ENCODE measurements at regions not wholly inside any gene's neighbourhood (a gene's known extent, or its start where the extent isn't known, plus 50 kb on each side); places are given as distances from the start of the nearest gene placed in this dataset.
A peak's percentile ranks its signal among the peaks of the same experiment; 100 is the strongest.

DNA sequence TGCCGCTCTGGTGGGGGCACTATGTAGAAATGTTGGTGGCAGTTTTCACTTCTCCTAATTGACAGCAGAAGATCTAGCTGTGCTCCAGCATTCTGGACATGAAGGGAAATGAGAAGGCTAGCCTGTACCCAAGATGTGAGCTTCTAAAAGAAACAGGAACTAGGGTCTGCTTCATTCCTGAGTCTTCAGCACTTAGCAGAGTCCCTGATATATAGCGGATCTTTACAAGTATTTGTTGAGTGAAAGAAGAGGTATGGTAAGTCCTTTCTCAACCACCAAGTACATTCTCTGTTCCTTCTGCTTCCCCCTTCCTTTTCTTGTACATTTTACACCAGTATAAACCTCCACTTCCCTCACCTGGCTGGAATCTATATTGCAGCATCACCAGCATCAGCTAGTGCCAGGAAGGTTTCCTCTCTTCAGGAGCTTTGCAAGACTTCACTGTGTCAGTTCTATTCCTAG, 408.3 kb upstream of the CADM1 start:
- CTCF ChIA-PET, result no interaction called here
- no peak for DNase-seq (ENCODE audit: low read depth, low spot score)

DNA sequence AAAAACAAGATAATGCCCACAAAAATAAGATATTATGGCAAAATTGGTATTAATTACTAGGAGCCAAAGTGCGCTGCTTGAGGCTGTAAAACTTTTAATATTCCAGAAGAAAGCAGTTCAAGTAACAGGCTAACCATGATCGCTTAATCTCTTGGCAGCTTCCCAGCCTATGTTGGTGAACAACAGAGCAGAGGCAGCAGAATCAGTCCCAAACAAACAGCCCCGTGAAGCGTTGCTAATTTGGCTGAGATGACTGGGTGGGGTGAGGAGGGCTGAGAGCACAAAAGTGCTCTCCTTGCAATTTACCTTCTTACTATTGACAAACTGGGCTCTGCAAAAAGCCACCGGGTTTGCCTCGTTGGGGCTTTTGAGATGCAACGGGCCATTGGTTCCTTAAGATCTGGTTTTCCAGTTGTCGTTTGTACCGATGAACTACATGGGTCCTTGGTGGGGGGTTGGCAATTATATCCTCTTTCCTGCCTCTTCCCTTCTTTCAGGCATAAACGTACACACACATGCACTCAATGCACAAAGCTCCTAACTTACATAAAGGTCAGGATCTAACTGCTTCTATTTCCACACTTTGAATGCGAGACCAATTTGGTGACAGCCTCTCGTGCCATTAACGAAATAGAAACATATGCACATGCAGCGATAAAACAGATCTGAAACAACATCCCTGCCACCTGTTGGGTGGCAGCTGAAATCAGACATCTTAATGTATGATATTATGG, 407.6 kb upstream of the CADM1 start:
- Histone ChIP-seq H3K27me3 (ENCODE audit: control insufficient read depth, insufficient read depth, low read length) (no peaks in the 10 kb centered on the region), H3K27ac (ENCODE audit: low read depth, low read length) (no peak overlapping the region), H3K4me3 (ENCODE audit: low read depth, low read length) (no peak overlapping the region), H3K9me3 (ENCODE audit: control insufficient read depth, insufficient read depth, low read length) (no peaks in the 10 kb centered on the region)
- ChIA-PET POLR2A (no interaction called here), CTCF (no interaction called here)
- DNase-seq (ENCODE audit: low read depth, low spot score), result no peak
- TF ChIP-seq, protein P1, sequence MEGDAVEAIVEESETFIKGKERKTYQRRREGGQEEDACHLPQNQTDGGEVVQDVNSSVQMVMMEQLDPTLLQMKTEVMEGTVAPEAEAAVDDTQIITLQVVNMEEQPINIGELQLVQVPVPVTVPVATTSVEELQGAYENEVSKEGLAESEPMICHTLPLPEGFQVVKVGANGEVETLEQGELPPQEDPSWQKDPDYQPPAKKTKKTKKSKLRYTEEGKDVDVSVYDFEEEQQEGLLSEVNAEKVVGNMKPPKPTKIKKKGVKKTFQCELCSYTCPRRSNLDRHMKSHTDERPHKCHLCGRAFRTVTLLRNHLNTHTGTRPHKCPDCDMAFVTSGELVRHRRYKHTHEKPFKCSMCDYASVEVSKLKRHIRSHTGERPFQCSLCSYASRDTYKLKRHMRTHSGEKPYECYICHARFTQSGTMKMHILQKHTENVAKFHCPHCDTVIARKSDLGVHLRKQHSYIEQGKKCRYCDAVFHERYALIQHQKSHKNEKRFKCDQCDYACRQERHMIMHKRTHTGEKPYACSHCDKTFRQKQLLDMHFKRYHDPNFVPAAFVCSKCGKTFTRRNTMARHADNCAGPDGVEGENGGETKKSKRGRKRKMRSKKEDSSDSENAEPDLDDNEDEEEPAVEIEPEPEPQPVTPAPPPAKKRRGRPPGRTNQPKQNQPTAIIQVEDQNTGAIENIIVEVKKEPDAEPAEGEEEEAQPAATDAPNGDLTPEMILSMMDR (IDR thresholded peaks at IDR 0.05; ENCODE audit: low read depth, low read length), result no peak

More for the DNA sequence above, 408.3 kb upstream of the CADM1 start:
- Histone ChIP-seq H3K27me3 (ENCODE audit: control insufficient read depth, insufficient read depth, low read length) (no peaks in the 10 kb centered on the region), H3K4me3 (ENCODE audit: low read depth, low read length) (no peak overlapping the region), H3K27ac (ENCODE audit: low read depth, low read length) (no peak overlapping the region), H3K9me3 (ENCODE audit: control insufficient read depth, insufficient read depth, low read length) (no peaks in the 10 kb centered on the region)
- POLR2A ChIA-PET, result no interaction called here
- TF ChIP-seq, protein P1 (IDR thresholded peaks at IDR 0.05; ENCODE audit: low read depth, low read length), result peak; percentile 54

DNA sequence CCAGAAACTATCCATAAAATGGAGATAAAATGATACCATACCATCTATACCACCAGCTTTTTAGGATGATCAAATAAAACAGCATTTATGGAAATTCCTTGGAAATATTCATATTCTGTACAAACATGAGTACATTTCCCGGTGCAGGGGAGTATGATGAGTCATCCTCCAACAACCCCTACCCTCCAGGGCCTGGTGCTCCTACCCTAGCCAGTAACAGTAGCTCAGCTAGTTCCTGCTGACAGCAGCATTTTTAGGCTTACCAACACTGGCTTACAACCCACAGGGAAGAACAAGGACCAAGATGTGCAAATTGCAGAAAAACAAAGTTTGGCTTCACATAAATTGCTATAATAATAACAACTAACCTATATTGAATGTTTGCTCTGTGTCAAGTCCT, 406.2 kb upstream of the CADM1 start:
- Histone ChIP-seq H3K27ac (ENCODE audit: low read depth, low read length) (no peak overlapping the region), H3K4me3 (ENCODE audit: low read depth, low read length) (no peak overlapping the region), H3K9me3 (ENCODE audit: control insufficient read depth, insufficient read depth, low read length) (no peaks in the 10 kb centered on the region), H3K27me3 (ENCODE audit: control insufficient read depth, insufficient read depth, low read length) (no peaks in the 10 kb centered on the region)
- POLR2A ChIA-PET, result no interaction called here
- no peak for DNase-seq (ENCODE audit: low read depth, low spot score)
- CTCF ChIA-PET, result no interaction called here
- TF ChIP-seq, protein P1 (IDR thresholded peaks at IDR 0.05; ENCODE audit: low read depth, low read length), result no peak

DNA sequence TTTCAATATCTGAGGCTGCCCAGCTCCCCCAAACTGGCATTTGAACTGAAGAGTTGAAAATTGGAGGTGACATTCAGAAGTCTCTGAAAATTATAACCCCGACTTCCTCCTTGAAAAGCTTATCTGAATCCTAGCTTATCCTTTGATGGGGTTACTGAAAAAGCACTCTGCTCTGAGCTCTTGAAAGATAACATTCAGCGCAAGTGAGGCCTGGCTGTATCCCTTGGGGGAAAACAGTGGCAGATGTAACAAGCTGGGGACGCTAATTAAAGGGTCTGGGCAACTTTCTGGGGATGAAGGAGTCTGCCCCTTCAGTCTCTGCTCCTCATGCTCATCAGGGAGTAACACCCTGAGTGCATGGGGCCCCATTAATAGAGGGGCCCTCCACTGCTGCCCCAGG, 402.0 kb upstream of the CADM1 start:
- Histone ChIP-seq H3K27ac (ENCODE audit: low read depth, low read length) (no peak overlapping the region), H3K27me3 (ENCODE audit: control insufficient read depth, insufficient read depth, low read length) (no peaks in the 10 kb centered on the region), H3K9me3 (ENCODE audit: control insufficient read depth, insufficient read depth, low read length) (no peaks in the 10 kb centered on the region), H3K4me3 (ENCODE audit: low read depth, low read length) (no peak overlapping the region)
- TF ChIP-seq, protein P1 (IDR thresholded peaks at IDR 0.05; ENCODE audit: low read depth, low read length), result no peak
- no peak for DNase-seq (ENCODE audit: low read depth, low spot score)
- ChIA-PET CTCF (interaction anchor here (0.8 kb wide), 1 partner anchor 145 kb away, joined by 3 read pairs; no protein-coding TSS in a partner anchor), POLR2A (no interaction called here)

DNA sequence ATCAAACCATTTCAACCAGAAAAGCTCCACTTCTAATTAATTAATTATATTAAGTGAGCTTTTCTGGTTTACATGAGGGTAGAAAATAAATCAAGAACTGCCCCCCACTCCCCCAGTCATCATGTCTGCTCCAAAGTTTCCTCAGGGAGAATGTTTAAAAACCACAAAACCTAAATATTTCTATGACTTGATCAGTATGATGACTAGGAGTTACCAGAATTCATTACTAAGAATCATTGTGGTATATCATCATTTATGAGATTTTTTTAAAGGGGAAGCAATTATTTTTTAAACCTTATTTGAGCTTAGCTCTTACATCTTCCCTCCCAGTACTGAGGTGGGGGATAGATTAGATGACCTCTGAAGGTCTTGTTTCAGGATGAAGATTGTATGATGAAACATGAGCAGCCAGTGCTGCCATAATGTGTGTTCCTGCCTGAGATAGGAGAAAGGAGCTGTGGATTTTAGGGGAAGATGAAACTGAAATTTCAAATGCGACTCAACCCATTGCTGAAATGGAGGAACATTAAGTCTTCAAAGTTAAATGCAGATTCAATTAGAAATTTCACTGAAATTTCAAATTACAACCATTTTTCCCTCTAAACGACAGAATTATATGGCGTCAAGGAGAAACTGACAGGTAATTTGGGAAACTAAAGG, 401.3 kb upstream of the CADM1 start:
- ChIA-PET CTCF (interaction anchor here (0.6 to 1.8 kb wide), 4 partner anchors 36 to 725 kb away, joined by 3 to 5 read pairs (median 3); no protein-coding TSS in a partner anchor), POLR2A (interaction anchor here (0.7 kb wide), 1 partner anchor 402 kb away, joined by 3 read pairs; no protein-coding TSS in a partner anchor)
- Histone ChIP-seq H3K27ac (ENCODE audit: low read depth, low read length) (no peak overlapping the region), H3K4me3 (ENCODE audit: low read depth, low read length) (no peak overlapping the region), H3K27me3 (ENCODE audit: control insufficient read depth, insufficient read depth, low read length) (no peaks in the 10 kb centered on the region), H3K9me3 (ENCODE audit: control insufficient read depth, insufficient read depth, low read length) (no peaks in the 10 kb centered on the region)
- TF ChIP-seq, protein P1 (IDR thresholded peaks at IDR 0.05; ENCODE audit: low read depth, low read length), result no peak
- DNase-seq (ENCODE audit: low read depth, low spot score), result no peak
